DMS 273 (cell line): ENCODE measurements at regions not wholly inside any gene's neighbourhood (a gene's known extent, or its start where the extent isn't known, plus 50 kb on each side); places are given as distances from the start of the nearest gene placed in this dataset.
"Not testable (repeated sequence)": the region's sequence is repeated elsewhere in the genome, so short reads cannot be mapped to it uniquely, and the experiment has no call there.

Source experiments
- DNase-seq: peaks from one replicate; lab custom pipeline; 2025; ENCODE audit not compliant: unreplicated experiment; lab: John Stamatoyannopoulos, UW

DNA sequence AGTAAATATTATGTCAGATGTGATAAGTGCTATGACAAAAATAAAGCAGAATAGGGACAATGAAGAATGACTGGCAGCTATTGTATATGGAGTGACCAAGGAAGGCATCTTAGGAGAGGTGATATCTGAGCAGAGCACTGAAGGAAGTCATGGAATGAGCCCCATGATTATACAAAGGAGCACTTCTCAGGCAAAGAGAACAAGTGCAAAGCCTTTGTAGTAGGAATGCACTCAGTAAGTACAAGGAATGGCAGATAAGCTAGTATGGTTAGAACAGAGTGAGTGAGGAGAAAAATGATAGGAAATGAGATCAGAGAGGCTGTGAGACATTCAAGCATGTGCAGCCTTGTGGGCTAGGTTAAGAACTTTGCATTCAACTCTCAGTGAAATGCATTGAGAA is 214.8 kb downstream of the LURAP1L start:
- no peak for DNase-seq

DNA sequence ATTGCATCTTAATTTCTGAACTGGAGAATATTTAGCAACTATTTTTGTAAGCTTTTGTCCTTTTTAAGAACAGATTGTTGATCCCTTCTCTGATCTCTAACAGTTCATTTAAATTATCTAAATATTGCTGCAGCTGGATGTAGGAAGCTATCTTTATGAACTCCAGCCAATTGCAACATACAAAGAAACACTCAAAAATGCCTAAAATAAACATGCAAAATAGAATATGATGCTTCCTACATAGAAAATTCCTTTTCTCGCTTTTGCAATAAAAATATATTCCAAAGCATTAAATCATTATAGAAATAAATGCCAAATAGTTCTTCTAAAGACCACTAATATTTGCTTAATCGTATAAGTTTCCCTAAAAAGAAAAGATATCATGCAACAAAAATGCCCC is 218.6 kb downstream of the LURAP1L start:
- no peak for DNase-seq

DNA sequence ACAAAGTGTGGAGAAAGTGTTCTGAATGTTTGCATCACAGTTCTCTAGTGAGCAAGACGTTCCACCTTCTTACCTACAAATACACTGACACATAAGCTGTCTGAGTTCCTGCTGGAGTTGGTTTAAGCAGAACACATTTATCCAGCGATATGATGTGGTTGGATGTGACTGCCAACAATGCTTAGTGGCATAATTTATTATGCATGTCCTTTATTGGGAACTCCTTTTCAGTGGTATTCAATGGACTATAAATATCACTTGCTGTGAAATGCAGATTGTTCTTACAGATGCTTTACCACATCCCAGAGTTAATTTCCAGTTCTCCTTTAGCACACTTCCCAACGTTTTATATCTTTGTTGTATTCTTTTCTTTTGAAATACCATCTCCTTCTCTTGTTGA is 222.2 kb downstream of the LURAP1L start:
- DNase-seq: no peak

DNA sequence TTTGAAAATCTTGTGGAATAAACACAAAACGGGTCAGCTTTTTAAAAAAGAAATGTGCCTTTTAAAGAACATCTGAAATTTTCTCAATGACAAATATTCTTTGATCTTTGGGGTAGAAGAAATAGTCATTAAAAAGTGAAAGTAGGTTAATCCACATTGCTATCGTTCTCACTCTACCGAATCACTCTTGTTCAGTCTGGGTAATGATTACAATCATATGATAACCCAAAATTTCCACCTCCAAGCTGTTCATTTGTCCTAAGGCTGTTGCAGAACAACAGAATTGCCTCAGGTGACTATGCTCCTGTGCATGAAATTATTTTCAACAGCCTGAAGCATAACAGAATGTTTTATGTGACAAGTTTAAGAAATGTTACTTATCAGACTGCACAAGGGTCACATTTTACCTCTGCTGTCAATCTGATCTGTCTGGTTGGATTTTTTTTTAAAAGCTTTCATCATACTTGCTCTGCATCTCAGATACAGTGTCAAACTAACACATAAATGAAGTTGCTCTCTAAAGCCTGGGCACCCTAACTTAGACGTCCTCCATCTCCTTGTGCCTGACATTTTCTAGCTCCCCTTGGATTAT is 227.3 kb downstream of the LURAP1L start:
- DNase-seq: no peak

DNA sequence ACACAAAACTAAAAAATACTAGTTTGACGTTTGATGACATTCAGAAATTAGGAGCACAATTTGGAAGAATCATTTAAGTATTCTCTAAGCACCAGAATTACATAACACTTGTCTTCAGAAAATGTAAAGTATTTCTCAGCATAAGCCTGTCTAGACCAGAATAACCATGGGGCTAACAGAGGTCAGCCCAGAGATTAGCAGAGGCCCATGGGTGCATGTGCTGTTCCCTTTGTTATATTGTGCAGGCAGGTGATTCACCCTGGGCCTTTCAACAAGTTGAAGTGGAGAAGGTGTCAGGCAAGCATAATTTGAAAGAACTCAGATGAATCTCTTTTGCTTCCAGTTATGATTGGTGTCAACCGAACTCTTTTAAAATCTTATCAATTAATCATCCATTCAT is 227.9 kb downstream of the LURAP1L start:
- DNase-seq: no peak

DNA sequence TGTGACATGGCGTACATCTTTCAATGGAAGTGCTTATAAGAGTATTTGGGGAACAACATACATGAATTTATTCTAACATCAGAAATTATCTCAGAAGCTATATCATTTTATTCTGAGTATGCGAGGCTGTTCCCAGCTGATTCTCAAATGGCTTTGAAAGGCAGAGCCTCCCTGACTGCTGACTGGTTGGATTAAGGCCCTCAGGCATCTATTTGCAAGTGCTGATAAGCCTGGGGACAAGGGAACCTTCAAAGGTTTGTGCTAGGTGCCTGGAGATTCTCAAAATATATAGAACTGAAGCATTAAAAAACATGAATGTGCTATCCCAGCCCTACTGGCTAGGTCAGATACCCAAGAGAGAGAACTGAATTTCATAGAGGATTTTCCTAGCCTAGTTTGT is 235.1 kb downstream of the LURAP1L start:
- DNase-seq: no peak

DNA sequence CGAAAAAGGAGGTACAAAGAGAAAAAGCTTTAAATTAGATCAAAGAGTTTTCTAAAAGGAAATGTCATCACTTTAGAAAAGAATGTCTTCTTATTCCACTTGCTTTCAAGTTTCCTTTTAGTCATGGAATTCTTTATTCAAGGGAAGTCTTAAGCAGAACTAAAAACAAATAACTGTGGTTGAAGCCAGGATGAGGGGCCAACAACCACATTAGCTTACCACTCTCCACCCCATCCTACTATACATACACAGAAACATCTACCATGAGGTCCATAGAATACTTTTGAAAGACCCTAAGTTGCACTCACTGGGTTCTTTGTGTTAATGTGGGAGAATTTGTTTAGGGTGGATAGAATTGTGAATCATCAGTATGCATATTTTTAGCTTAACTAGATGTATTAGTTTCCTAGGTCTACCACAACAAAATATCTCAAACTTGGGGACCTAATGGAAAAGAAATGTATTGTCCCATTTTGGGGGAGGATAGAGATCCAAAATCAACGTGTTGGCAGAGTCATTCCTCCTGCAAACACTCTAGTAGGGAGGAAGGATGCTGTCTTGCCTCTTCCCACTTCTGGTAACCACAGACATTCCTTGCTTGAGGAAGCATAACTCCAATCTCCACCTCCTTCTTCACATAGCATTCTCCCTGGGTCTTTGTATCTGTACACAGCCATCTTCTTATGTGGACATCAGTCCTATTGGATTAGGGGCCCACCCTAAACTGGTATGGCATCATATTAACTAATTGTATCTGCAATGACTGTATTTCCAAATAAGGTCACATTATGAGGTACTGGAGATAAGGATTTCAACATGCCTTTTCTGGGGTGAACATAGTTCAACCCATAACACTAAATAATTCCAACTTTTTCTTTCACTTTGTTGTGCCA is 239.4 kb downstream of the LURAP1L start:
- DNase-seq: no peak

DNA sequence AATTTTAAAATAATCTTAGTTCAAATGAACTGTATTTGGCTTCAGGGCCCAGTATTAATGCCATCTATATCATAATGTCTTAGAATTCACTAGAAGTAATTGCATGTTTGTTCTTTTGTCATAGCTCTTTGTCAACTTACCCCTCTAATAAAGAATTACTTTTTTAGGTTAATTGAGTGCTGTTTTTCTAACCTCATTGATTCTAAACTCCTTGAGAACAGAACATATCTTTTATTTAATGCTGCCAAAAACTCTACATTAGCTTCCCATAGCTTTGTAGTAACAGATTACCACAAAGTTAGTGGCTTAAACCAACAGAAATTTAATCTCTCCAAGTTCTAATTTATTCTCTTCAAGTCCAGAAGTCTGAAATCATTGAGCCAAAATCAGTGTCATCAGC is 242.4 kb downstream of the LURAP1L start:
- no peak for DNase-seq

DNA sequence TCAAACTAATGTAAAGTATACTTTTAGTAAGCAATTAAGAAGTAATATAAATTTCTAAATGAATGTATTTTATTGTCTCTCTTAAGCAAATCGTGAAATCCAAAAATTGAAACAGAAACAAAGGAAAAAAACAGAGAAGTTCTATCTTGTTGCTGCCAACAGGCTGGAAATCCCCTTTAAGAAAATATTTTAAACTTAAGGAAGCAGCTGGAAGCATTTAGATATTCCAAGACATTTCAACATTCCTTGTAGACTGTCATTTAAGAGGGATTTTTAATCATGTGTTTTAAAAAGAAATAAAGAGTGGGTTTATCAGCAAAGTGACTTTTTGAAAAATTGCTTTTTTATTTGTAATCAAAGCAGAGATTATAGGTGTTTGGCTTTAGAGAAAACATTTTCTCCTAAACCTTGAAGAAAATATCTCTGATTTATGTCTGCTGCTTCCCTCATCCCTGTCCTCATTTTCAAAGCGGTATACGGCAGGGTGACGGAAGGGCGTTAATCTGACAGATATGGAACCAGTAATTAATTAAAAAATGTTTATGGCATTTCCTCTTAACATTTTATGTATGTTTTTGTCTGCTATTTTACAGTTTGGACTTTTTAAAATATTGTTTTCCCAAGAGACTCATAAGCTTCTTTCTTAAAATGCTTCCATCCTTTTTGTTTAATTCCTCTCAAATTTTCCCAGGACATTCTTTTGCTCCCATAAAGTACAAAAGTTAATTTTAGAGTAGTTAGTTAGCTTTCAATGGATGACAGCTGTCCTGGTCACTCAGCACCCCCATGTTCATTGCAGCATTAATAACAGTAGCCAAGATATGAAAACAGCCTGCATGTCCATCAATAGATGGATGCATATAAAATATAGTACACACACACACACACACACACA is 245.6 kb downstream of the LURAP1L start:
- DNase-seq: no peak

DNA sequence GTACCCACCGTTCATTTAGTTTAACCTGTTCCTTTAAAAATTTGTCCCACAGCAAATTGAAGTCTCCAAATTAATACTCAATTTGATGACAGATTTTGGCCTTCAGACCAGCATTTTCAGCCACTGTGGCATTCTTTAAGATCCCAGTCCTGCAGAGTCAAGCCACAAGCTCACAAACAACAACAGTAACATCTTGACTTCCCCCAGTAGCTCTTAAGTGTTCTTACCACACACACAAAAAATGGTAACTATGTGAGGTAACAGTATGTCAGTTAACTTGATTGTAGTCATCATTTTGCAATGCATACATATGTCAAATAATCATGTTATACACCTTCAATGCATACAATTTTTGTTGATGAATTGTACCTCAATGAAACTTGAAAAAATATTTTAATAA is 247.9 kb downstream of the LURAP1L start:
- DNase-seq: no peak

DNA sequence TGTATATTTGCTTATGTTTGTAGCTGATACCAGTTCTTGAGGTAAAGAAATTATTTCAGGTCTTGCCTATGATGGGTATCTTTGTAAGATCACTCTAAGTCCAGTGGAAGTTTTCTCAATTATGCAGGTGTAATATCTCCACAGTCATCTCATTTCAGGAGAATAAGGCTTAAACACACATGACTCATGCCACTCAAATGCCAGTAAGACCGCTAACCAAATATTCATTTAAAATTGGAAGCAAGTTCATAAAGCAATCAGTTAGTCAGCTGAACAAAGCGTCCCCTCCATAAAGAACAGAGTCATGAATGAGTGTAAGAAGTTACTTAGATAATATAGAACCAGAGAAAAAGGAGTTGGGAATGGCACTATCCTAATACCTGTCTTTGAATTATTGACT is 248.7 kb downstream of the LURAP1L start:
- no peak for DNase-seq

DNA sequence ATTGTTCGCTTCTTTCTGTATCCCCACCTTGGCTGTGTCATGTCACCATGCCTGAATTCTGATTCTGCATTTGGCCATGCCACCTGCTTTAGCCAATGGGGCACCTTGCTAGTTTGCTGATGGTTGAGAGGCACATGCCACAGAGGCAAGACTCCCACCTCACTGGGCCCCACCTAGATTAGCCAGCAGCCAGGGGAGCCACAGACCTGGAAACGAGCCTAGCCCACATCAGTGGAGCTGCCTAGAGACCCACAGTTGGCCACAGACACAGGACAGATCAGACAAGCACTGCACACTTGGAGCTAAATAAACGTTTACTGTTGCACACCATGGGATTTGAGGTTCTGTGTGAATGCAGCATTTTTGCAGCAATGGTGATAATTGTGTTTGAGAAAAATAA is 252.1 kb downstream of the LURAP1L start:
- DNase-seq: no peak

DNA sequence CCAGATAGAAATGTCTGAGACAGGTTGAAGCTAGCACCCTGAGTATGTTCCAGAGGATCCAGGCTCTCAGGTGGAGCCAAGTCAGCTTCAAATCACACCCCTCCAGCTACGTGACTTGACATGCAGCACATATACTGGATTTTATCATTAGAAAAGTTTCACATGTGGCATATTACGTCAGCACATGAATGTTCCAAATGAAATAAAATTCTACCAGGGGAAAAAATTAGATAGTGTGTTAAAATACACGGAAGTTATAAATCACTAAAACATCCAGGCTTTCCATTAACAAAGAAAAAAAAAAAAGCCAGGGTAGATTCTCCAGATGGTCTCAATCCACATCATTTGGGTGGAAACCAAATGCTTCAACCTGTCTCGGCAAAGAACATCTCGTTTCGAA is 251.6 kb downstream of the MPDZ start:
- DNase-seq: no peak

DNA sequence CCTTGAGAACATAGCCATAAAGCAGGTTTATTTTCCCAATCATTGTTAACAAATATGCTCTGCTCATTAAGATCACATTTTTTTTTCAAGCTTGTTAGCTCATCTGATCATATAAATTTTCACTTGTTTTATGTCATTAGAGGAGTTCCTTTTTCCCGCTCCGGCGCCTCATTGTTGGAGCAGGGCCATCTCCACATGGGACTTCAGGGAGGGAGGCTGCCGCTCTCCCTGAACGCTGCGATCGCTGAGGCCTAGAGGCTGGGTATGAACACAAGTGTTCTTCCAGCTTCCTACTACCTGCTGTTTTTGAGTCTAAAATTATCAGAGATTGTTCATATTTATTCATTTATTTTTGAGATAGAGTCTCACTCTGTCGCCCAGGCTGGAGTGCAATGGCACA is 246.9 kb downstream of the MPDZ start:
- no peak for DNase-seq

DNA sequence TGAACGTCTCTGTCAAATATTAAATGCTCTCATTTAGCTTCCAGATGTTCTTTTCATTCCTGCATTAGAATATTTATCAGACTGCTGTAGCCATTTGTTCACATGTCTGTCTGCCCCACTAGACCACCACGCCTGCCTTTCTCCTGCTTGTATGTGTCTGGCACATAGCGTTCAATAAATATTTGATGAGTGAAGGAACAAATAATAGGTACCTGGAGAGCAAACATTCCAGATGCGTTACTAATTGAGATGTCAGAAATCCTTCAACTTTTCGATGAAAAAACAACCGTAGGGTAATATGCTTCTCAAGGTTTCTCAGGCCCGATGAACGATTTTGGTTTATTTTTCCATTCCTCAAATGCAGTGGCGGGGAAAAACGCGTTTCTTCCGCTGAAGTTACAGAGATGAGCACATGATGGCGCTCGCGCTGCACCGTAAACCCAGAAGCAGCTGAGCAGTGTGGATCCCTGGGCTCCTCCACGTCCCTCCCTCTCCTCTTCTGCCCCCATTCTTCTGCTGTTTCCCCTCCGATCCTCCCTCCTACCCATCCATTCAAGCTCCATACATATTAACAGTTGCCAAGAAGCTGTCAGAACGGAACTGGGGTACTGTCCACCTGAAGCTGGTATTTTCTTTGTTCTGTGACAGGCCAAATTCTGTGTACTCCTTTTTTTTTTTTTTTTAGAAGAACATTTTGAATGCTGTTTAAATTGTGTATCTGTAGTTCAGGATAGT is 245.4 kb downstream of the MPDZ start:
- DNase-seq: peak; percentile 88

DNA sequence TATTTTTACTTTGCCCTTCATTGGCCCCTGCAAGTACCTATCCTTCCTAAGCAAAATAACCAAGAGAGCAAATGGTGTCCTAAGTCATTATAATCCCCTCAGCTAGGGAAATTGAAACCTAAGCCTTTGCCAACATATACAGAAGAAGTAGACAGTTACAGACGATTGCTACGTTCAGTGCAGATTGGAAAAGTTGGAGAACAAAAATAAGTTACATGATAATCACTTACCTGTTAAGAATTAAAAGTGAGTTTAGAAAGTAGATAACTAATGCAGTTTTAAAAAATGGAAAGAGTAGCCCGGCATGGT is 244.8 kb downstream of the MPDZ start:
- DNase-seq: peak; percentile 23

DNA sequence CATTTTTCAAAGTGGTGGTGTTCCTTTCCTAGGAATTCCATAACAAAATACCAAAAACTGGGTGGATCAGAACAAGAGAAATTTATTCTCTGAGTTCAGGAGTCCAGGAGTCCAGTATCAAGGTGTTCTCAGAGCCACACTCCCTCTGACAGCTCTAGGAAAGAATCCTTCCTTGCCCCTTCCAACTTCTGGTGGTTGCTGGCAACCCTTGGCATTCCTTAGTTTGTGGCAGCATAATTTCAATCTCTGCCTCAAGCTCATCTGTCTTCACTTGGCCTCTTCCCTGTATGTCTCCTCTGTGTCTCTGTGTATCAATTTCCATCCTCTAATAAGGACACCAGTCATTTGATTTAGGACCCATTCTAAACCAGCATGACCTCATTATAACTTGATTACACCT is 243.7 kb downstream of the MPDZ start:
- no peak for DNase-seq

DNA sequence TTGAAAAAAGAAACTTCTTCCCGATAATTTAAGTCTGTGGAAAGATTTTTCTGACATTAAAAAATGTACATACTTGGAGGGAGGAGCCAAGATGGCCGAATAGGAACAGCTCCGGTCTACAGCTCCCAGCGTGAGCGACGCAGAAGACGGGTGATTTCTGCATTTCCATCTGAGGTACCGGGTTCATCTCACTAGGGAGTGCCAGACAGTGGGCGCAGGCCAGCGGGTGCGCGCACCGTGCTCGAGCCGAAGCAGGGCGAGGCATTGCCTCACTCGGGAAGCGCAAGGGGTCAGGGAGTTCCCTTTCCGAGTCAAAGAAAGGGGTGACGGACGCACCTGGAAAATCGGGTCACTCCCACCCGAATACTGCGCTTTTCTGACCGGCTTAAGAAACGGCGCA is 241.7 kb downstream of the MPDZ start:
- DNase-seq: not testable (repeated sequence)

DNA sequence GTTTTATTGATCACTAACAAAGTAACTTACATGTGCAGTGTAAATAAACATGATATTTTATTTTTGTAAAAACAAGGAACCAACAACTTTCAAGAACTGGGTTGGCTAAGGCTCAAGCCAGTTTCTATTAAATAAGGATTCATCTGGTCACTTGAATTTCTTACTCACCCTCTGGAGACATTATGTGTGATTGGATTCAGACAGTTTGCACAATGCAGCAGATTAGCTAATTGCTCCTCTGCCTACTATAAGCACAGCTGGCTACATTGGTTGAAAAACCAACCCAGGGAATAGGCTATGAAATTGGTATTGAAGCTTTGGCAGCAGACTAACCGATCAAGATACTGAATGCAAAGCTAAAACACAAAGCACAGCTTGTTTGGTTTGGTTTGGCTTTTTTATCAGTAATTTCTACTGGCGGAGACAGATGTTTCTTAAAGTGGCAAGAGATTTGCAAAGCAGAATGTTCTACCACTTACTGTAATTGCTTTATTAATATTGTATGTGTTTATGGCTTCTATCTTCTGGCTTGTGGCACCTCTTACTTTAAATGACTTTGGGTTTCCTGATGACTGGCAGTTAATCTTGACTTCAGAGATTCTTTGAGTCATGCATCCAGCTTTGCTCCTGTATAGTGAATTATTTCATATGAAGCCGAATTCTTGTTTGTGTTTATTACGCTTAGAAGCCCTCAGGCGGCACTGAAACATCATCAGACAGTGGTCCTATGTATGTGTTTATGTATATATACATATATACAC is 231.5 kb downstream of the MPDZ start:
- peak; percentile 46 for DNase-seq

DNA sequence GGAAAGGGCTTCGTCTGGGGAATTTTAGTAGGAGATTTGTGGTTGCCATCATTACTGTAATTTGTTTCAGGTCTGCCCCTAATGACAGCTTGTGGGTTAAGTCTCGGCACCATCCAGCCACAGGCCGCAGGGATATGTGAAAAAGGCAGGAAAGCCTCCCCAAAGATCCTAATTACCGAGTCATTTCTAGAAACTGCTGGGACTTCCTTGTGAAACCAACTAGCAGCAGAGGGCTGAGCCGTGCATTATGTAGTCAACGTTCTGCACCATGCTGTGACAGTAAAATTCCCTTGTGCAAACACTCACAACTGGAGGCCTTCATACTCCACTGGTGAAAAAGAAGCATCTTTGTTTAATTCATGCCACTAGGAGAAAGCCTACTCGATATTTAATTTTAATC is 230.3 kb downstream of the MPDZ start:
- no peak for DNase-seq

DNA sequence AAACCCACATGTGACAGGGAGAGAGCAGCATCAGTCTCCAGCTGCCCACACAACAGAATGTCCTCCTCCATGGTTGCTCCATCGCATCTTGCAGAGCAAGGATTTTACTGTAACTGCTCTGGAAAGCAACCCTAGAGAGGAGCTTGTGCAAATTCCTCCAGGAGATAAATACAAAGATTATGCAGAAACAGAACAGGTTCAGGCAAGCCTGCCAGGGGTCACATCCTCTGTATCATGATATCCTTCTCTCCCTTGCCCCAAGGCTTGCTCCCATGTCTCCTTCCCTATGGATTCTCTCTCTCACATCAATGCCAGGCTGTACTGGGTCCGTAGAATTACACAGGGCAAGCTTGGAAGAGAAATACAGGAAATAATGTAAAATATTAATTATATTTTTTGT is 226.0 kb downstream of the MPDZ start:
- no peak for DNase-seq
